AG04450 (cell line): ENCODE measurements at regions not wholly inside any gene's neighbourhood (a gene's known extent, or its start where the extent isn't known, plus 50 kb on each side); places are given as distances from the start of the nearest gene placed in this dataset.

ENCODE experiments used
- CTCF ChIA-PET: fragments of 300-600, 350-600 bp; formaldehyde crosslinking; extraction: SDS; loops from one replicate; lab custom pipeline; 2022; ENCODE audit warnings: antibody characterized with exemption, inconsistent platforms; lab: Charles Lee
- POLR2A ChIA-PET: fragments of 350-600 bp; formaldehyde crosslinking; extraction: SDS; loops from one replicate; lab custom pipeline; 2021; ENCODE audit warnings: antibody characterized with exemption, inconsistent platforms; lab: Yijun Ruan, JAX
- DNase-seq: peaks from one replicate; pipeline ENCODE4 v3.0.0-alpha.2; 2011; ENCODE audit warnings: low read depth, low spot score
- H3K27ac ChIP-seq: one replicate; pipeline ENCODE4 v1.5.1; 2012; ENCODE audit warnings: low read depth, low read length, control low read depth
- H3K27me3 ChIP-seq: one replicate; pipeline ENCODE4 v1.6.0; 2012; ENCODE audit warnings: low read length; ENCODE audit not compliant: control insufficient read depth, insufficient read depth
- H3K4me3 ChIP-seq: 2 replicates; pipeline ENCODE4 v1.5.1; 2011; ENCODE audit warnings: mild to moderate bottlenecking, low read depth, low read length, control low read depth
- H3K9me3 ChIP-seq: 2 replicates; pipeline ENCODE4 v1.5.1; 2012; ENCODE audit warnings: low read length; ENCODE audit not compliant: control insufficient read depth, insufficient read depth
- CTCF ChIP-seq: IDR thresholded peaks from 2 replicates; pipeline ENCODE4 v1.5.1; 2011; ENCODE audit warnings: low read depth, low read length, control low read depth, inconsistent platforms

- CTCF ChIA-PET = interaction anchor here (1.3 kb wide), 1 partner anchor 158 kb away, joined by 4 read pairs; no protein-coding TSS in a partner anchor
- peak overlapping the region; percentile 90 for H3K27ac ChIP-seq
- DNase-seq = peak; percentile 55
These were observed 83.8 kb upstream of the TLK1 start for GRCh38 chr2:171244466-171244969.

GRCh38 chr2:171241771-171242170, 81.1 kb upstream of the TLK1 start:
- TF ChIP-seq CTCF = no peak
- peaks cover 14% of the 10 kb centered on the region; the same call in 1 of the 2 replicates for H3K9me3 ChIP-seq
- ChIA-PET CTCF (interaction anchor here (0.9 kb wide), 1 partner anchor 12 kb away, joined by 3 read pairs; no protein-coding TSS in a partner anchor), POLR2A (no interaction called here)
- H3K27ac ChIP-seq = no peak overlapping the region
- no peak for DNase-seq
- no peaks in the 10 kb centered on the region for H3K27me3 ChIP-seq
- no peak overlapping the region for H3K4me3 ChIP-seq

More at GRCh38 chr2:171244466-171244969, 83.8 kb upstream of the TLK1 start:
- H3K27me3 ChIP-seq = no peaks in the 10 kb centered on the region
- POLR2A ChIA-PET = no interaction called here
- peaks cover 14% of the 10 kb centered on the region; the same call in 1 of the 2 replicates for H3K9me3 ChIP-seq
- no peak for TF ChIP-seq CTCF
- H3K4me3 ChIP-seq = no peak overlapping the region

GRCh38 chr2:171238946-171239345, 78.3 kb upstream of the TLK1 start:
- Histone ChIP-seq H3K4me3 (no peak overlapping the region), H3K9me3 (no peaks in the 10 kb centered on the region), H3K27ac (no peak overlapping the region), H3K27me3 (peaks cover 4% of the 10 kb centered on the region)
- ChIA-PET POLR2A (no interaction called here), CTCF (interaction anchor here (0.5 to 0.6 kb wide), 2 partner anchors 55 to 276 kb away, joined by 4 to 7 read pairs; no protein-coding TSS in a partner anchor)
- no peak for TF ChIP-seq CTCF
- DNase-seq = no peak

- no peak for TF ChIP-seq CTCF
- H3K27me3 ChIP-seq = peaks cover 4% of the 10 kb centered on the region
- H3K27ac ChIP-seq = no peak overlapping the region
- POLR2A ChIA-PET = no interaction called here
- no peak overlapping the region for H3K4me3 ChIP-seq
- H3K9me3 ChIP-seq = no peaks in the 10 kb centered on the region
- DNase-seq = no peak
- CTCF ChIA-PET = interaction anchor here (1.4 kb wide), 1 partner anchor 178 kb away, joined by 3 read pairs; no protein-coding TSS in a partner anchor
These were observed 77.2 kb upstream of the TLK1 start for GRCh38 chr2:171237751-171238505.
